ENCODE measurements at regions not wholly inside any gene's neighbourhood (a gene's known extent, or its start where the extent isn't known, plus 50 kb on each side); places are given as distances from the start of the nearest gene placed in this dataset.
A peak's percentile ranks its signal among the peaks of the same experiment; 100 is the strongest.

- DNase-seq (ENCODE audit: low read depth) = no peak
- H3K4me3 ChIP-seq (ENCODE audit: low read depth, low read length) = no peak overlapping the region
Observed at GRCh38 chr17:36717088-36717487, 115.7 kb downstream of the MRM1 start.

GRCh38 chr17:36720131-36720530 is 118.7 kb downstream of the MRM1 start:
- TF ChIP-seq CTCF (conservative IDR thresholded peaks at IDR 0.05; ENCODE audit: low read depth, low read length) = no peak
- DNase-seq (ENCODE audit: low read depth) = no peak

More at GRCh38 chr17:36717088-36717487, 115.7 kb downstream of the MRM1 start:
- TF ChIP-seq CTCF (conservative IDR thresholded peaks at IDR 0.05; ENCODE audit: low read depth, low read length) = no peak

GRCh38 chr17:36721560-36722120 is 120.3 kb downstream of the MRM1 start:
- DNase-seq (ENCODE audit: low read depth) = no peak
- peak overlapping the region; percentile 37 for H3K4me3 ChIP-seq (ENCODE audit: low read depth, low read length)
- no peak for TF ChIP-seq CTCF (conservative IDR thresholded peaks at IDR 0.05; ENCODE audit: low read depth, low read length)

More at GRCh38 chr17:36720131-36720530, 118.7 kb downstream of the MRM1 start:
- H3K4me3 ChIP-seq (ENCODE audit: low read depth, low read length) = no peak overlapping the region

GRCh38 chr17:36722121-36722902 is 120.9 kb downstream of the MRM1 start:
- DNase-seq (ENCODE audit: low read depth) = no peak
- no peak for TF ChIP-seq CTCF (conservative IDR thresholded peaks at IDR 0.05; ENCODE audit: low read depth, low read length)
- H3K4me3 ChIP-seq (ENCODE audit: low read depth, low read length) = peak overlapping the region; percentile 37

DNA sequence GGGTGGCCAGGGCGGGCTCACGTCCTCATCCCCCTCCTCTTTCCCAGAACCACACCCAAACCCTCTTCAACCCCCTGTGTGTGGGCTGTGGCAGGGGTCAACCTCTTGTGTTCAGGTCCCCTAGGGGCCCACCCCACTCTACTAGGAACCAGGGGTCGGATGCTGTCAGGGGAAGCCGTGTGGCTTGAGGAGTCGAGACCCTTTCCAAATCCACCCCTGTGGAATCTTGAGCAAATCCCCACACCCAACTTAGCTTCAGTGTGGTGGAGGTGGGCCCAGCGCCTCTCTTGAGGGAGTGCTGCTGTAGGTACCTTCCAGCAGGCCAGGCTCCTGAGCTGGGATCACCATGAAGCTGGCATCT is 121.5 kb downstream of the MRM1 start:
- DNase-seq (ENCODE audit: low read depth) = no peak
- TF ChIP-seq CTCF (conservative IDR thresholded peaks at IDR 0.05; ENCODE audit: low read depth, low read length) = no peak
- H3K4me3 ChIP-seq (ENCODE audit: low read depth, low read length) = no peak overlapping the region

DNA sequence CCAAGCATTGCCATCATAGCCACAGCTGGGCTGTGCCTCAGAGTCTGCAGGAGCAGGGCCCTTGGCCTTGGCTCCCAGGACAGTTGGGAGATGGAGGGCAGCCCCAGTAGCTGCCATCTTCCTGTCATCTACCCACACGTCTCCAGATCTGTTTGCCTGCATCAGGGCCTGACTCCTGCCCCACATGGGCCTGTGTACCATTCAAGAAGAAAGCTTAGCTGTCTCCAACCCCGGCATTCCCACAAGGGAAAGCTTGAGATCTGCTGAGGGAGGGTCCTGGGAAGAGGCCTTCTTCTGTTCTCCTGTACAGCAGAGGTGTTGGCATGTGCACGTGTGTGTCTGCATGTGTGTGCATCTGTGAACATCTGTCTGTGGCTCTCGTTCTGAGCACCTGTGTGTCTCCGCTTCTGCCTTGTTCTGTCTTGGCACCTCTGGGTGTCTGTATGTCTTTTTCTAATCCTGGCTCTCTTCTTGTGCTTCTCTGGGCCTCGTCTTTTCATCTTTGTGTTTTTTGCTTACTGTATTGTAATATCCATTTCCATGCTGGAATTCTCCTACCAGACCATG is 122.2 kb downstream of the MRM1 start:
- TF ChIP-seq CTCF (conservative IDR thresholded peaks at IDR 0.05; ENCODE audit: low read depth, low read length) = no peak
- no peak for DNase-seq (ENCODE audit: low read depth)
- no peak overlapping the region for H3K4me3 ChIP-seq (ENCODE audit: low read depth, low read length)

Data from epithelial cell of proximal tubule (primary cell).